Skin epidermis (tissue), 12 donors: ENCODE measurements at regions not wholly inside any gene's neighbourhood (a gene's known extent, or its start where the extent isn't known, plus 50 kb on each side); places are given as distances from the start of the nearest gene placed in this dataset.
"Not testable (repeated sequence)": the region's sequence is repeated elsewhere in the genome, so short reads cannot be mapped to it uniquely, and the experiment has no call there.

Experiments
- H3K27ac ChIP-seq, 21 experiments: fragments of 200-600 bp; sonication (generic) in 11 of 21; one replicate each; pipeline ENCODE4 v1.5.0; 2020; ENCODE audit warnings: mild to moderate bottlenecking in 3 of 21, inconsistent platforms in 2 of 21, moderate library complexity in 2 of 21
- H3K4me3 ChIP-seq, 7 experiments: fragments of 200-600 bp; sonication (generic) in 2 of 7; one replicate each; pipeline ENCODE4 v1.5.0; 2020; ENCODE audit warnings: inconsistent platforms in 2 of 7, mild to moderate bottlenecking in 2 of 7, moderate library complexity in 1 of 7

- H3K27ac ChIP-seq: no peak overlapping the region
- H3K4me3 ChIP-seq: no peak overlapping the region
These were observed 91.4 kb downstream of the MOBP start for GRCh38 chr3:39558775-39559306.

GRCh38 chr3:39559543-39559942 is 92.1 kb downstream of the MOBP start:
- Histone ChIP-seq H3K27ac (no peak overlapping the region), H3K4me3 (no peak overlapping the region)

DNA sequence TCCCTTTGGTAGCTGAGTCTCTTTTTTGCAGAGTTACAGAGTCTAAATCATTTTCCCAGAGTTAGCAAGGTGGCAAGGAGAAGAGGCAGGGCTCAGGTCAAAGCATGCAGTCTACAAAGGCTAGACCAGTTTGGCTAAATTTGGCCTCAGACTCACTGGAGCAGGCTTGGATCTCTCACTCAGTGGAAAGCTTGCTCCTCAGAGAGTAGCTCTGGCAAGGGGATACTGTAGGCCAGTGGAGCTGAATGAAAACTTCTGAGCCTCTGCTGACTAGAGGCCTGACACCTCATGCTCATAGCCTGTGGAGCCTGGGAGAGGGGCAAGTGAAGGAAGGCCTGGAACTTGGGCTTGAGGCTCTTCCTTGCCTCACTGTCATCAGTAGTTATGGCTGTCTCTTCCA is 101.0 kb downstream of the MOBP start:
- Histone ChIP-seq H3K27ac (no peak overlapping the region), H3K4me3 (no peak overlapping the region)

- Histone ChIP-seq H3K4me3 (no peak overlapping the region), H3K27ac (no peak overlapping the region)
These were observed 101.6 kb downstream of the MOBP start for GRCh38 chr3:39569095-39569494.

GRCh38 chr3:39573392-39573791 is 105.9 kb downstream of the MOBP start:
- no peak overlapping the region for H3K27ac ChIP-seq
- H3K4me3 ChIP-seq: no peak overlapping the region

DNA sequence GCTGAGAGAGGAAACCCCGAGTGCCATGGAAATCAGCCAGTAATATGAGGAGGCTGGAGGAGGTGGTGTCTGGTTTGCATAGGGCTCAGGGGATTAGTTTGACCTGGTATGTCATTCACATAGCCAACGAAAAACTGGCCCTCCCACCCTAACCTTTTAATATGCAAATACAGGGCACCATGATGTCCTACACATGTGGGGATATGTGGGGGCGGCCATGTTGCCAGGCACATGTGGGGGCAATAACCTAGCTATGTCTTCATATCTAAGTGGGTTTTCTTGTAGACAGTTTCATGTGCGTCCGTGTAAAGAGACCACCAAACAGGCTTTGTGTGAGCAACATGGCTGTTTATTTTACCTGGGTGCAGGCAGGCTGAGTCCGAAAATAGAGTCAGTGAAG is 110.1 kb downstream of the MOBP start:
- Histone ChIP-seq H3K4me3 (no peak overlapping the region), H3K27ac (no peak overlapping the region)

DNA sequence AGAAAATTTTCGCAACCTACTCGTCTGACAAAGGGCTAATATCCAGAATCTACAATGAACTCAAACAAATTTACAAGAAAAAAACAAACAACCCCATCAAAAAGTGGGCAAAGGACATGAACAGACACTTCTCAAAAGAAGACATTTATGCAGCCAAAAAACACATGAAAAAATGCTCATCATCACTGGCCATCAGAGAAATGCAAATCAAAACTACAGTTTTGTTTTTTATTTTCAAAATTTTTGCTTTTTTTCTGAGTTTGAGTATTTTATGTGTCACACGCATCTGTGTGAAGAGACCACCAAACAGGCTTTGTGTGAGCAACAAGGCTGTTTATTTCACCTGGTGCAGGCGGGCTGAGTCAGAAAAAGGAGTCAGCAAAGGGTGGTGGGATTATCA is 118.7 kb downstream of the MOBP start:
- H3K4me3 ChIP-seq, H3K27ac ChIP-seq: not testable (repeated sequence)

- Histone ChIP-seq H3K27ac (no peak overlapping the region), H3K4me3 (no peak overlapping the region)
These were observed 119.6 kb downstream of the MOBP start for GRCh38 chr3:39587113-39587512.

- H3K27ac ChIP-seq: no peak overlapping the region
- H3K4me3 ChIP-seq: no peak overlapping the region
These were observed 123.3 kb downstream of the MOBP start for GRCh38 chr3:39590806-39591205.

DNA sequence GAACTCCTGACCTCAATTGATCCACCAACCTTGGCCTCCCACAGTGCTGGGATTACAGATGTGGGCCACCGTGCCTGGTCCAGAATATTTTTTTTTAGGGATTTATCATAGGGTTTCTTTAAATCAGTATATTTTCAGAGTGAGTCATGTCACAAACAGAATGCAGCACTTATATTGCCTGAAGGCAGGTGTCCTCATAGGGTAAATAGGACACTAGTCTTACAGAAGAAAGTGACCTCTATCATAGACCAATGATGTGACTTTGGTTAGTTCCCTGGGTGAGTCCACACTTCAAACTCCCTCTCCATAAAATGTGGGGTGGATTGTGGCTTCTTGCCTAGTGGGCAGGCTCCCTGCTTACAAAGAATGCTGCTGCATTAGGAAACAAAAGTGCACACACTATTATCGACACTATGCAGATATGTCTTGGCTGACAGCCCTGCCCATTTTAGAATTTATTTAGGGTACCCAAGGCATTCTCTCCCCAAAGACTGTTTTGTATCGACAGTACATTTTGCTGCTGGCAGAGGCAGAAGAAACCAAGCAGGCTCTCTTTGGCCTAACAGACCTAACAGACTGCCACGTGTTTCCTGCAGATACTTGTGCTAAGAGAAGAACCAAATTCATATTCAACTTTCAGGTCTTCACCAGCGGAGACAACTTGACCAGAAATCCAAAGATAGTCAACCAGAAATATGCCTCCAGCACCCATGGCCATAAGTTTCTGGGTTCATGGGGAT is 125.0 kb downstream of the MOBP start:
- no peak overlapping the region for H3K27ac ChIP-seq
- H3K4me3 ChIP-seq: no peak overlapping the region

GRCh38 chr3:39593341-39593740 is 125.9 kb downstream of the MOBP start:
- no peak overlapping the region for H3K27ac ChIP-seq
- no peak overlapping the region for H3K4me3 ChIP-seq

DNA sequence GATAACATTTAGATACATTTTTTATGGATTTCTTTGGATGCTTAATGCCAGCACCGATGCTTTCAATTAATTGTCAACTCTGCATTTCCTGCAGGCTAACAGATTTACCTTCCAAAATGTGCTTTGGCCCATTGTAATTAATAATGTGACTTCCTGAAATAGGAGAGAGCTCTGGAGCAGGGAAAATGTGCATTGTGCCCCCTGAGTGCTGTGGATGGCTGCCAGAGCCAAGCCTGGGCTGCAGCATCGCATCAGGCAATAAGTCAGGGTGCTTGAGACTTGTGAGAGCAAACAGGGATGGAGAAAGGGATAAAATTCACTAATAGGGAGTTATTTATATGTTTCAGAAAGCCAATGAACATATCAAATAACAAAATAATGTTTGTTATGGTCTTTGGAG is 133.8 kb downstream of the MOBP start:
- no peak overlapping the region for H3K27ac ChIP-seq
- no peak overlapping the region for H3K4me3 ChIP-seq

DNA sequence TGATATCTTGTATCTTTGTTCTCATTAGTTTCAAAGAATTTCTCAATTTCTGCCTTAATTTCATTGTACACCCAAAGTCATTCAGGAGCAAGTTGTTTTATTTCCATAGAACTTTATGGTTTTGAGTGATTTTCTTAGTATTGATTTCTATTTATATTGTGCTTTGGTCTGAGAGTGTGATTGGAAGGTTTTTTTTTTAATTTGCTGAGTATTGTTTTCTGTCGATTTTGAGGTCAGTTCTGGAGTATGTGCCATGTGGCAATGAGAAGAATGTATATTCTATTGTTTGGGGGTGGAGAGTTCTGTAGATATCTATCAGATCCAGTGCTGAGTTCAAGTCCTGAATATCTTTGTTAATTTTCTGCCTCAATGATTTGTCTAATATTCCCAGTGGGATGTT is 138.4 kb downstream of the MOBP start:
- no peak overlapping the region for H3K4me3 ChIP-seq
- no peak overlapping the region for H3K27ac ChIP-seq

- no peak overlapping the region for H3K27ac ChIP-seq
- no peak overlapping the region for H3K4me3 ChIP-seq
These were observed 158.7 kb downstream of the MOBP start for GRCh38 chr3:39626198-39626597.

- Histone ChIP-seq H3K27ac (no peak overlapping the region), H3K4me3 (no peak overlapping the region)
These were observed 163.7 kb downstream of the MOBP start for GRCh38 chr3:39631136-39631535.

DNA sequence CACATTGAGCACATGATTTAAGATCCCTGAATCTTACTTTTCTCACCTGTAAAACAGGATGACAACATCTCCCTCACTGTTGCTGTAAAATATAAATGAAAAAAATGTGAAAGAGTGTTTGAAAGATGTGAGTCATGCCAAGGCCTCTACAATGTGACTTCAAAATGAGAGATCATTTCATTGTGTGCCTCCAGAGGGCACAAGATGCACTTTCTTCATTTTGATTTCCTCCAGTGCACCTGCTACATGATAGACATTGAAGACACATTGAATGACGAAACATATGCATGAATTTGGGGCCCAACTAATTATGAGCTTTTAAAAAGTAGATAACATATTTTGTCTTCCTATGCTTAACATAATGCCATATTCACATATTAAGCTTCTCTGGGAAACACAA is 170.3 kb downstream of the MOBP start:
- H3K4me3 ChIP-seq: no peak overlapping the region
- no peak overlapping the region for H3K27ac ChIP-seq

DNA sequence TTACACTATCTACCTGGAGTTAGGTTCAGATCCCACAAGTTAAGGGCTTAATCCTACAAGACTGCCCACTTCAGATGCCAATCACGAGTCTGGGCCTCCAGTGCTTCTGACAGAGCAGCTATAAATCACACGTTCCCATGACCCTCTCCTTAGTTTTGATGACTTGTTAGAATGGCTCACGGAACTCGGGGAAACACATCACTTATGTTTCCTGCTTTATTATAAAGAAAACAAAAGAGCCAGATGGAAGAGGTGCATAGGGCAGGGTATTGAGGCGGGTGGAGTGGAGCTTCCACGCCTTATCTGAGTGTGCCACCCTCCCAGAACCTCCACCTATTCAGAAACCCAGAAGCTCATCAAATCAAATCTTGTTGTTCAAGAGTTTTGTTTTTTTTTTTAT is 170.8 kb downstream of the MOBP start:
- H3K27ac ChIP-seq: no peak overlapping the region
- H3K4me3 ChIP-seq: no peak overlapping the region

DNA sequence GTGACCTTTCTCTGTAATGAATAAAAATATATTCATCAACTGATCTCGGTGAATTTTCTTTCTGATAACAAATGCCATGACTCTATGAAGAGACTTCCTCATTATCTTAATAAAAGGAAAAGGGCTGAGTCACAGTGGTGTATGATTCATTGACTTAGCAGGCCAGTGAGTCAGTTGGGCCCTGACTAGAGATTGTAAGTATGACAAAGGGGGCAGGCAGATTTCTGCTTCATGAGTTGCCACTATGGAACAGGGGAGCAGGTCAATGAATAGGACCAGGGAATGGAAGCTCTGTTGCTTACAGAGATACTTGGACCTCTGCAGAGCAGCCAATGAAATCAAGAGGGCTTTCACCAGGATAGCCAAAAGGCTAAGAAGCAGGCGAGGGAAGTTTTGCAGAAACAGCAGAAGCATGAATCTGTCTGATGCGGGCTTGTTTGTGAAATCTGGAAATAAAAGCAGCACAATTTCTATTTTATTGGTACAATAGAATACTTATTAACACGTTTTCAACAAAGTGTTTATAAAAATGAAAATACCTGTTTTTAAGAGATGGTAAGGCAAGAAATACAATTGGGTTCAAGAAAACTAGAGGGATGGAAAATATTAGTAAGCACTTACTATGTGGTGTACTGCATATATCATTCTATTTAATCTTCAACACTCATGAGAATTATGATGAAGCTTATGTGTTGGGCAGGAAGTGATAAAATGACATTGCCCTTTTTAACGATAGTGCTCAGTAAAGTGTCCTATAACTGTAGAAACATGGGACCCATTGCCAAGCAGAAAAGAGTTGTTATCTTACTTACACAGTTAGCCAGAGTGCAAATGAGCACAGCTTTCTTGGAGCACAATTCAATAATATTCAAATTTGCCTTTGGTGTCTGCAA is 169.8 kb upstream of the MYRIP start:
- peak overlapping the region in 2 of 21 experiments; percentile 2 to 54 for H3K27ac ChIP-seq
- H3K4me3 ChIP-seq: no peak overlapping the region

DNA sequence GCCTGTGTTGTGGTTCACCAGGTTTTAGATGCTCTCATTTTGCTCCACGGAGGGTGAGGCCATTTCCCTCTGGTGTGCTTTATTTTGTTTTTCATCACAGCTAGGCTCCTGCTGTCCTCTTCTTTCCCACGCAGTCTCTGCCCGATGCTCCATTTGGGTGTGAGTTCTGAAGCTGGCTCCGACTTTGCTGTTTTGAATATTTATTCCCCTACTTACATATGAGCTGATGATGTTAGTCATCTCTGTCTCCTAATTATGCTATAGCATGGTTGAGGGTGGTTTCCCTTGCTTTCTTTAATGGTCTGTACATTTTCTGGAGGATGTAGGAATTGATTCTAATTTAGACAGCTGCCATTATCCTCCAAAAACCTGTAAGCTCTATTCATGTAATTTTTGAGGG is 168.1 kb upstream of the MYRIP start:
- H3K4me3 ChIP-seq: no peak overlapping the region
- H3K27ac ChIP-seq: no peak overlapping the region

GRCh38 chr3:39644176-39644575 is 165.2 kb upstream of the MYRIP start:
- no peak overlapping the region for H3K4me3 ChIP-seq
- no peak overlapping the region for H3K27ac ChIP-seq

GRCh38 chr3:39651256-39651655 is 158.2 kb upstream of the MYRIP start:
- H3K4me3 ChIP-seq, H3K27ac ChIP-seq: not testable (repeated sequence)
